ENCODE measurements at regions not wholly inside any gene's neighbourhood (a gene's known extent, or its start where the extent isn't known, plus 50 kb on each side); places are given as distances from the start of the nearest gene placed in this dataset.

GRCh38 chr1:4937876-4938534, 283.6 kb downstream of the AJAP1 start:
- no peak for DNase-seq (ENCODE audit: low read depth)
- TF ChIP-seq CTCF (IDR thresholded peaks at IDR 0.05; ENCODE audit: insufficient read depth, low read depth, low read length, missing control alignments), result no peak
- no peak overlapping the region for H3K4me3 ChIP-seq (ENCODE audit: low read depth, low read length)

- no peak overlapping the region for H3K4me3 ChIP-seq (ENCODE audit: low read depth, low read length)
- DNase-seq (ENCODE audit: low read depth), result no peak
- TF ChIP-seq CTCF (IDR thresholded peaks at IDR 0.05; ENCODE audit: insufficient read depth, low read depth, low read length, missing control alignments), result no peak
These were observed 281.4 kb downstream of the AJAP1 start for GRCh38 chr1:4935807-4936206.

GRCh38 chr1:4933232-4933631, 278.8 kb downstream of the AJAP1 start:
- no peak for TF ChIP-seq CTCF (IDR thresholded peaks at IDR 0.05; ENCODE audit: insufficient read depth, low read depth, low read length, missing control alignments)
- no peak for DNase-seq (ENCODE audit: low read depth)

GRCh38 chr1:4932311-4933030, 278.1 kb downstream of the AJAP1 start:
- no peak for DNase-seq (ENCODE audit: low read depth)
- no peak for TF ChIP-seq CTCF (IDR thresholded peaks at IDR 0.05; ENCODE audit: insufficient read depth, low read depth, low read length, missing control alignments)
- no peak overlapping the region for H3K4me3 ChIP-seq (ENCODE audit: low read depth, low read length)

More at GRCh38 chr1:4933232-4933631, 278.8 kb downstream of the AJAP1 start:
- no peak overlapping the region for H3K4me3 ChIP-seq (ENCODE audit: low read depth, low read length)

GRCh38 chr1:4931486-4931885, 277.1 kb downstream of the AJAP1 start:
- DNase-seq (ENCODE audit: low read depth), result no peak
- no peak overlapping the region for H3K4me3 ChIP-seq (ENCODE audit: low read depth, low read length)
- no peak for TF ChIP-seq CTCF (IDR thresholded peaks at IDR 0.05; ENCODE audit: insufficient read depth, low read depth, low read length, missing control alignments)

- no peak for DNase-seq (ENCODE audit: low read depth)
- TF ChIP-seq CTCF (IDR thresholded peaks at IDR 0.05; ENCODE audit: insufficient read depth, low read depth, low read length, missing control alignments), result no peak
- no peak overlapping the region for H3K4me3 ChIP-seq (ENCODE audit: low read depth, low read length)
These were observed 273.8 kb downstream of the AJAP1 start for GRCh38 chr1:4928186-4928585.

Measured in GM12865 (cell line).